GM12873 (cell line): ENCODE measurements at regions not wholly inside any gene's neighbourhood (a gene's known extent, or its start where the extent isn't known, plus 50 kb on each side); places are given as distances from the start of the nearest gene placed in this dataset.

Source experiments
- TF ChIP-seq, protein P1 (sequence below): IDR thresholded peaks from 2 replicates; pipeline ENCODE4 v1.5.1; 2012; ENCODE audit warnings: low read depth, mild to moderate bottlenecking, moderate library complexity, low read length, control low read depth; ENCODE audit not compliant: insufficient read depth; ENCODE audit errors: missing control alignments

GRCh38 chr16:88295671-88296436, 86.9 kb upstream of the ZNF469 start:
- TF ChIP-seq, protein P1, sequence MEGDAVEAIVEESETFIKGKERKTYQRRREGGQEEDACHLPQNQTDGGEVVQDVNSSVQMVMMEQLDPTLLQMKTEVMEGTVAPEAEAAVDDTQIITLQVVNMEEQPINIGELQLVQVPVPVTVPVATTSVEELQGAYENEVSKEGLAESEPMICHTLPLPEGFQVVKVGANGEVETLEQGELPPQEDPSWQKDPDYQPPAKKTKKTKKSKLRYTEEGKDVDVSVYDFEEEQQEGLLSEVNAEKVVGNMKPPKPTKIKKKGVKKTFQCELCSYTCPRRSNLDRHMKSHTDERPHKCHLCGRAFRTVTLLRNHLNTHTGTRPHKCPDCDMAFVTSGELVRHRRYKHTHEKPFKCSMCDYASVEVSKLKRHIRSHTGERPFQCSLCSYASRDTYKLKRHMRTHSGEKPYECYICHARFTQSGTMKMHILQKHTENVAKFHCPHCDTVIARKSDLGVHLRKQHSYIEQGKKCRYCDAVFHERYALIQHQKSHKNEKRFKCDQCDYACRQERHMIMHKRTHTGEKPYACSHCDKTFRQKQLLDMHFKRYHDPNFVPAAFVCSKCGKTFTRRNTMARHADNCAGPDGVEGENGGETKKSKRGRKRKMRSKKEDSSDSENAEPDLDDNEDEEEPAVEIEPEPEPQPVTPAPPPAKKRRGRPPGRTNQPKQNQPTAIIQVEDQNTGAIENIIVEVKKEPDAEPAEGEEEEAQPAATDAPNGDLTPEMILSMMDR: no peak

- TF ChIP-seq, protein P1: no peak
Measured at GRCh38 chr16:88296437-88297177, 86.2 kb upstream of the ZNF469 start.

DNA sequence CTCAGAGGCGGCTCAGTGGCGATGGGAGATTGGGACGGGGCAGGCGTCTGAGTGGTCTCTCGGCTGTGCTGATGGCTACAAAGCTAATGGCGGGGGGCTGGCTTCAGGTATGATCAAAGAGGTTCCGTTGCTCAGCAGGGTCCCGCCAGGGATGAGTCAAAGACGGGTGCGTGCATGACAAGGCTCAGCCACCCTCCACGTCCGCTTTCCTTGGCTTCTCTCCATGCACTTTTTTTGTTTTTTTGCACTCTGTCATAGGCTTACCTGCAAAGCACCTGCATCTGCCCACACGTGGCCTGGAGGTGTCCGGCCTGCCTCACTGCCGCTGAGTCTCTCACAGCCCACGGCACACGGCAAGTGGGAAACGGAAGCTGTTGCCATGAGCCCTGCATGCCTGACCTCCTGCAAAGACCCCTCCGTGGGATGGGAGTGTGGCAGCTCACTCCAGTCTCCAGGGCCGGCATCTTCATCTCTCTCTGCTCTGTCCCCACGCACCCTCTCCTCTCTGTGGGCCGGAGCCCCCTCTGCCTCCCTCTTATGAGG, 85.5 kb upstream of the ZNF469 start:
- TF ChIP-seq, protein P1: no peak

- TF ChIP-seq, protein P1: no peak
Measured at GRCh38 chr16:88298181-88298832, 84.5 kb upstream of the ZNF469 start.

GRCh38 chr16:88298833-88299745, 83.7 kb upstream of the ZNF469 start:
- TF ChIP-seq, protein P1: no peak

- TF ChIP-seq, protein P1: no peak
Measured at GRCh38 chr16:88299751-88300462, 82.9 kb upstream of the ZNF469 start.
